ENCODE measurements at regions not wholly inside any gene's neighbourhood (a gene's known extent, or its start where the extent isn't known, plus 50 kb on each side); places are given as distances from the start of the nearest gene placed in this dataset.

DNA sequence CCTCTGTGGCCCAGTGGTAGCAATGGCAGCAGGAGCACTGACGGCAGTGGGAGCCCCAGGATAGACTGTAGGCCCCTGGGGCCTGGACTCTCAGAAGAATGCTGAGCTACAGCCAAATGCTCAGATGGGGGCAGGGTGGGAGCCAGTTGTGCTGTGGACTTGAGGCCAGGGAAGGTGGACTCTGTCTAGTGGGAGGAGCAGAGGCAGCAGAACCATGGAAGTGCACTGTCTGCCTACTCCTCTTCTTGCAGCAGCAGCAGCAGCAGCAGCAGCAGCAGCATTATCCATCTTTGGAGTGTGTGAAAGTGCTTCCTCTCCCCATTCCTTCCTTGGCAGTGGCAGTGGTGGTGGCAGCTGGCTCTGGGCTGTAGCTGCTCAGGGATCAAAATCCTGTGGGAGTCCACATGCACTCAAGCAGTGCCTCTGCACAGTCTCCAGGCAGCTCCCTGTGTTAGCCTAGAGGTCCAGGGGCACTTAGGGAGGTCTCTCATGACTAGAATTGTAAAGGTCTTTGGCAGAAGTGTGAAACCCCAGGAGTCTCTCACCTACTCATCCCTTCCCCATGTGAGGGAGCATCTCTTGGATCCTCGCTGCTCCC lies 917.9 kb upstream of the B3GALT2 start:
- TF ChIP-seq, protein P1, sequence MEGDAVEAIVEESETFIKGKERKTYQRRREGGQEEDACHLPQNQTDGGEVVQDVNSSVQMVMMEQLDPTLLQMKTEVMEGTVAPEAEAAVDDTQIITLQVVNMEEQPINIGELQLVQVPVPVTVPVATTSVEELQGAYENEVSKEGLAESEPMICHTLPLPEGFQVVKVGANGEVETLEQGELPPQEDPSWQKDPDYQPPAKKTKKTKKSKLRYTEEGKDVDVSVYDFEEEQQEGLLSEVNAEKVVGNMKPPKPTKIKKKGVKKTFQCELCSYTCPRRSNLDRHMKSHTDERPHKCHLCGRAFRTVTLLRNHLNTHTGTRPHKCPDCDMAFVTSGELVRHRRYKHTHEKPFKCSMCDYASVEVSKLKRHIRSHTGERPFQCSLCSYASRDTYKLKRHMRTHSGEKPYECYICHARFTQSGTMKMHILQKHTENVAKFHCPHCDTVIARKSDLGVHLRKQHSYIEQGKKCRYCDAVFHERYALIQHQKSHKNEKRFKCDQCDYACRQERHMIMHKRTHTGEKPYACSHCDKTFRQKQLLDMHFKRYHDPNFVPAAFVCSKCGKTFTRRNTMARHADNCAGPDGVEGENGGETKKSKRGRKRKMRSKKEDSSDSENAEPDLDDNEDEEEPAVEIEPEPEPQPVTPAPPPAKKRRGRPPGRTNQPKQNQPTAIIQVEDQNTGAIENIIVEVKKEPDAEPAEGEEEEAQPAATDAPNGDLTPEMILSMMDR (conservative IDR thresholded peaks at IDR 0.05): no peak
- TF ChIP-seq EZH2 (IDR thresholded peaks at IDR 0.05; ENCODE audit: low read depth): no peak

Measured in PC-9 (cell line).